GM06990 (cell line): ENCODE measurements at regions not wholly inside any gene's neighbourhood (a gene's known extent, or its start where the extent isn't known, plus 50 kb on each side); places are given as distances from the start of the nearest gene placed in this dataset.
"Not testable (repeated sequence)": the region's sequence is repeated elsewhere in the genome, so short reads cannot be mapped to it uniquely, and the experiment has no call there.

Experiments used
- DNase-seq: peaks from one replicate; pipeline ENCODE4 v3.0.0-alpha.2; 2011; ENCODE audit not compliant: insufficient read length; ENCODE audit errors: extremely low read depth
- H3K27me3 ChIP-seq: replicated peaks from 2 replicates; pipeline ENCODE4 v1.6.0; 2011; ENCODE audit warnings: low read length; ENCODE audit not compliant: control insufficient read depth, insufficient read depth
- H3K36me3 ChIP-seq: 2 replicates; pipeline ENCODE4 v1.5.1; 2011; ENCODE audit warnings: low read length; ENCODE audit not compliant: control insufficient read depth, insufficient read depth
- H3K4me3 ChIP-seq: replicated peaks from 2 replicates; pipeline ENCODE4 v1.5.1; 2011; ENCODE audit warnings: low read depth, mild to moderate bottlenecking, control low read depth, low read length
- CTCF ChIP-seq: IDR thresholded peaks from 2 replicates; pipeline ENCODE4 v1.5.1; 2011; ENCODE audit warnings: low read length, control low read depth, mild to moderate bottlenecking, inconsistent platforms; ENCODE audit not compliant: insufficient read depth, poor library complexity, severe bottlenecking

- Histone ChIP-seq H3K4me3 (no peak overlapping the region), H3K27me3 (no peaks in the 10 kb centered on the region; the same call in 1 of the 2 replicates), H3K36me3 (no peaks in the 10 kb centered on the region)
- DNase-seq: no peak
- TF ChIP-seq CTCF: no peak
Observed at GRCh38 chr5:142237707-142238106, 87.1 kb downstream of the SPRY4 start.

- not testable (repeated sequence) for H3K36me3 ChIP-seq, H3K27me3 ChIP-seq, H3K4me3 ChIP-seq, DNase-seq
Observed at GRCh38 chr5:142236673-142237290, 88.0 kb downstream of the SPRY4 start.

DNA sequence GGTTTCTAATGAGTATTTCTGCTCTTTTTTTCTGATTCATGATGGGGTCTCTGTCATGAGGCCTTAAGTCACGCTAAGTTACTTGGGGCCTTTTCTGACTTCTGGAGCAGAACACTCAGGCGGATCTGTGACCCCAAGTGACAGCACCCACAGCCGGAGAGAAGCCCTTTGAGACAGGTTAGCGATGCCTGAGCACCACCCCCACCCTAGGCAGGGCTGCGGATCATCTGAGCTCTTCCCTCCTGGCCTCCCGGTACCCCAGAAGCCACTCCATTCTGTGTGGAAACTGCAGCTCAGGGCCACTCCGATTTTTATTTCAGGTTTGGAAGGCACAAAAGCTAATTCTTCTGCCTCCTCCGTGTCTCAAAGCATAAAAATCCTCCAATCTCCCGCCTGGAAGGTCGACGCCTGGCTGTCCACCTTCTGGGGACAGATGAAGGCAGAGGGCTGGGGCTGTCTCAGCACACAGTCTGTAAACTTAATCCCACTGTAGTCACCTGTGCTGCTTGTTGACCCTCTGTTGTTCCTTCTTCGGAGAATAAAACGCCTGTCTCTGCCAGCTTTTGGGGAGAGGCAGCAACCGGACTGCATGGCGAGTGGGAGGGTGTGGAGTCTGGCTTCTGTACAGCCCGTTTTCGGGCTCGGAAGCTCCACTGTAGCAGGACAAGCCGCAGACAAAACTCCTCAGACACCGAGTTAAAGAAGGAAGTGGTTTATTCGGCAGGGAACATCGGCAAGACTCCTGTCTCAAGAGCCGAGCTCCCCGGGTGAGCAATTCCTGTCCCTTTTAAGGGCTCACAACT is 88.8 kb downstream of the SPRY4 start:
- Histone ChIP-seq H3K27me3 (no peaks in the 10 kb centered on the region; the same call in 1 of the 2 replicates), H3K36me3 (no peaks in the 10 kb centered on the region), H3K4me3 (no peak overlapping the region)
- no peak for TF ChIP-seq CTCF
- no peak for DNase-seq

GRCh38 chr5:142235050-142235797 is 89.6 kb downstream of the SPRY4 start:
- DNase-seq: no peak
- no peaks in the 10 kb centered on the region for H3K36me3 ChIP-seq
- no peak for TF ChIP-seq CTCF
- H3K27me3 ChIP-seq: no peaks in the 10 kb centered on the region; the same call in 1 of the 2 replicates
- no peak overlapping the region for H3K4me3 ChIP-seq

- Histone ChIP-seq H3K4me3 (no peak overlapping the region), H3K27me3 (no peaks in the 10 kb centered on the region; the same call in 1 of the 2 replicates), H3K36me3 (no peaks in the 10 kb centered on the region)
- DNase-seq: no peak
- TF ChIP-seq CTCF: no peak
Observed at GRCh38 chr5:142233083-142234032, 91.5 kb downstream of the SPRY4 start.

DNA sequence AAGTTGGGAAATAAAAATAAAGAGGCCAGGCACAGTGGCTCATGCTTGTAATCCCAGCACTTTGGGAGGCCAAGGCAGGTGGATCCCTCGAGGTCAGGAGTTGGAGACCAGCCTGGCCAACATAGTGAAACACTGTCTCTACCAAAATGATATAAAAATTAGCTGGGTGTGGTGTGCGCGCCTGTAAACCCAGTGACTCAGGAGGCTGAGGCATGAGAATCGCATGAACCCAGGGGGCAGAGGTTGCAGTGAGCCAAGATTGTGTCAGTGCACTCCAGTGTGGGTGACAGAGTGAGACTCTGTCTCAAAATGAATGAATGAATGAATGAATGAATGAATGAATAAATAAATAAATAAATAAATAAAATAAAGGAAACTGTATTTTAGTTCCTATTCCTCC is 93.9 kb downstream of the SPRY4 start:
- not testable (repeated sequence) for H3K4me3 ChIP-seq, H3K36me3 ChIP-seq, DNase-seq, H3K27me3 ChIP-seq
